ENCODE measurements at regions not wholly inside any gene's neighbourhood (a gene's known extent, or its start where the extent isn't known, plus 50 kb on each side); places are given as distances from the start of the nearest gene placed in this dataset.

- intact Hi-C loops (cut with DNase I; ENCODE audit: low total_unique reads): no loop called here
- no peak for DNase-seq (ENCODE audit: low spot score in 2 of 2)
- no peak overlapping the region for H3K27ac ChIP-seq
- no peaks in the 10 kb centered on the region for H3K4me1 ChIP-seq
- no peaks in the 10 kb centered on the region for H3K27me3 ChIP-seq
- H3K36me3 ChIP-seq: no peaks in the 10 kb centered on the region
- TF ChIP-seq POLR2AphosphoS5 (IDR thresholded peaks at IDR 0.05): no peak
- TF ChIP-seq POLR2A (IDR thresholded peaks at IDR 0.05): no peak
- no peak for TF ChIP-seq CTCF (IDR thresholded peaks at IDR 0.05)
- H3K9me3 ChIP-seq: no peaks in the 10 kb centered on the region
- H3K4me3 ChIP-seq: no peak overlapping the region
Measured at GRCh38 chr2:192877159-192877558, 682.4 kb upstream of the TMEFF2 start.

GRCh38 chr2:192876698-192877097 is 682.0 kb upstream of the TMEFF2 start:
- H3K4me3 ChIP-seq: no peak overlapping the region
- H3K27me3 ChIP-seq: no peaks in the 10 kb centered on the region
- no peaks in the 10 kb centered on the region for H3K36me3 ChIP-seq
- intact Hi-C loops (cut with DNase I; ENCODE audit: low total_unique reads): no loop called here
- DNase-seq (ENCODE audit: low spot score in 2 of 2): no peak
- no peak overlapping the region for H3K27ac ChIP-seq
- no peaks in the 10 kb centered on the region for H3K9me3 ChIP-seq
- no peaks in the 10 kb centered on the region for H3K4me1 ChIP-seq
- TF ChIP-seq CTCF (IDR thresholded peaks at IDR 0.05) (no peak), POLR2A (IDR thresholded peaks at IDR 0.05) (no peak), POLR2AphosphoS5 (IDR thresholded peaks at IDR 0.05) (no peak)

GRCh38 chr2:192854706-192855105 is 660.0 kb upstream of the TMEFF2 start:
- Histone ChIP-seq H3K9me3 (no peaks in the 10 kb centered on the region), H3K27ac (no peak overlapping the region), H3K36me3 (peaks cover 4% of the 10 kb centered on the region), H3K4me1 (no peaks in the 10 kb centered on the region), H3K4me3 (no peak overlapping the region), H3K27me3 (no peaks in the 10 kb centered on the region)
- intact Hi-C loops (cut with DNase I; ENCODE audit: low total_unique reads): no loop called here
- no peak for DNase-seq (ENCODE audit: low spot score in 2 of 2)
- TF ChIP-seq POLR2AphosphoS5 (IDR thresholded peaks at IDR 0.05) (no peak), CTCF (IDR thresholded peaks at IDR 0.05) (no peak), POLR2A (IDR thresholded peaks at IDR 0.05) (no peak)

GRCh38 chr2:192854031-192854430 is 659.3 kb upstream of the TMEFF2 start:
- DNase-seq (ENCODE audit: low spot score in 2 of 2): no peak
- Histone ChIP-seq H3K27me3 (no peaks in the 10 kb centered on the region), H3K9me3 (no peaks in the 10 kb centered on the region), H3K36me3 (peaks cover 4% of the 10 kb centered on the region), H3K4me3 (no peak overlapping the region), H3K4me1 (no peaks in the 10 kb centered on the region), H3K27ac (no peak overlapping the region)
- intact Hi-C loops (cut with DNase I; ENCODE audit: low total_unique reads): no loop called here
- TF ChIP-seq CTCF (IDR thresholded peaks at IDR 0.05) (no peak), POLR2AphosphoS5 (IDR thresholded peaks at IDR 0.05) (no peak), POLR2A (IDR thresholded peaks at IDR 0.05) (no peak)

GRCh38 chr2:192828947-192829346 is 634.2 kb upstream of the TMEFF2 start:
- no peaks in the 10 kb centered on the region for H3K36me3 ChIP-seq

More at GRCh38 chr2:192828947-192829346, 634.2 kb upstream of the TMEFF2 start:
- no peak for TF ChIP-seq CTCF (IDR thresholded peaks at IDR 0.05)
- TF ChIP-seq POLR2A (IDR thresholded peaks at IDR 0.05): no peak
- TF ChIP-seq POLR2AphosphoS5 (IDR thresholded peaks at IDR 0.05): no peak
- intact Hi-C loops (cut with DNase I; ENCODE audit: low total_unique reads): no loop called here
- no peak for DNase-seq (ENCODE audit: low spot score in 2 of 2)
- no peak overlapping the region for H3K4me3 ChIP-seq
- no peaks in the 10 kb centered on the region for H3K27me3 ChIP-seq
- peaks cover 0 to 4% of the 10 kb centered on the region in 2 donors for H3K9me3 ChIP-seq
- no peaks in the 10 kb centered on the region for H3K4me1 ChIP-seq
- H3K27ac ChIP-seq: no peak overlapping the region

Data from breast epithelium (tissue), 4 donors.